ENCODE measurements at regions not wholly inside any gene's neighbourhood (a gene's known extent, or its start where the extent isn't known, plus 50 kb on each side); places are given as distances from the start of the nearest gene placed in this dataset.

- TF ChIP-seq CTCF (IDR thresholded peaks at IDR 0.05) (no peak), REST (IDR thresholded peaks at IDR 0.05; ENCODE audit: insufficient read depth in 1 of 2, low read depth in 2 of 2, low read length in 1 of 2) (no peak), POLR2AphosphoS5 (IDR thresholded peaks at IDR 0.05; ENCODE audit: low read depth, low read length) (no peak), TCF7L2 (IDR thresholded peaks at IDR 0.05; ENCODE audit: low read depth, low read length) (no peak), SIN3A (IDR thresholded peaks at IDR 0.05; ENCODE audit: borderline replicate concordance, insufficient read depth, low read depth, low read length) (no peak)
These were observed 308.6 kb upstream of the GIMD1 start for GRCh38 chr4:106677213-106677612.

Measured in Panc1 (cell line).